ENCODE measurements at regions not wholly inside any gene's neighbourhood (a gene's known extent, or its start where the extent isn't known, plus 50 kb on each side); places are given as distances from the start of the nearest gene placed in this dataset.
A peak's percentile ranks its signal among the peaks of the same experiment; 100 is the strongest.

DNA sequence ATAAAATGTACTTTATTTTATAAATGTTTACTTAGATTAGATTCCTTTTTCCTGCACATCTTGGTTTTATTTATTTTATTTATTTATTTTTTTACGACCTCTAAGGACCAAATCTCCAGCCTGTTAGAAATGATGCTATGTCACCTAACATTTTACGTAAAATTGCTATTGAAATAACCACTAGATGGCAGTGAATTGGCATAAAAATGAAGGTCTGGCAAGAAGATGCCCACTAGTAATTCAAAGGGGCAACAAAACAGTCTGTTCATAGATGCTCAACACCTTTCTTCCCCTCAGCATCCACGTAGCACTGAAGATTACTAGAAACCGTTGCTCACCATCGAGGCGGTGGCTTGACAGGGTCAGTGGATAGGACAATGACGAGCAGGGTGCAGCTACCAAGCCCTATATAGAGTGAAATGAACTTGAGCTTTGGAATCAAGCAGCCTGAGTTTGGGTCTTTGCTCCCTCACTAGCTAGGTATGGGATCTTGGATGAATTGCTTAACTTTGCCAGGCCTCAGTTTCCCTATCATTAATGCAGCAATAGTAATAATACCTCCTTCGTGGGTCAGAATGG, 128.7 kb upstream of the L3MBTL4 start:
- Histone ChIP-seq H3F3A (ENCODE audit: insufficient read depth) (no peaks in the 10 kb centered on the region), H3K4me2 (ENCODE audit: low read depth, low read length, poor library complexity, severe bottlenecking) (no peak overlapping the region), H3K9me3 (ENCODE audit: insufficient read depth, low read length) (no peaks in the 10 kb centered on the region), H3K9ac (ENCODE audit: low read length) (no peak overlapping the region), H4K20me1 (ENCODE audit: low read depth, low read length) (no peaks in the 10 kb centered on the region), H2AFZ (ENCODE audit: low read depth, low read length, severe bottlenecking) (no peak overlapping the region), H3K27me3 (ENCODE audit: low read length) (no peaks in the 10 kb centered on the region), H3K4me3 (ENCODE audit: insufficient read depth, low read length, poor library complexity, severe bottlenecking) (no peak overlapping the region), H3K36me3 (ENCODE audit: low read length) (no peaks in the 10 kb centered on the region), H3K9me2 (replicated peaks; ENCODE audit: insufficient read depth, low read length) (no peaks in the 10 kb centered on the region), H3K79me2 (ENCODE audit: insufficient read depth, low read length) (no peaks in the 10 kb centered on the region), H3K27ac (ENCODE audit: low read depth, low read length) (no peak overlapping the region)
- TF ChIP-seq EZH2phosphoT487 (conservative IDR thresholded peaks at IDR 0.05; ENCODE audit: low read length) (no peak), CTCF (IDR thresholded peaks at IDR 0.05; ENCODE audit: insufficient read depth, low read length, poor library complexity, severe bottlenecking) (peak; percentile 31)

GRCh38 chr18:6546229-6546628, 131.5 kb upstream of the L3MBTL4 start:
- Histone ChIP-seq H3K9me3 (ENCODE audit: insufficient read depth, low read length) (no peaks in the 10 kb centered on the region), H3K36me3 (ENCODE audit: low read length) (no peaks in the 10 kb centered on the region), H3K9ac (ENCODE audit: low read length) (no peak overlapping the region), H4K20me1 (ENCODE audit: low read depth, low read length) (no peaks in the 10 kb centered on the region), H3K4me3 (ENCODE audit: insufficient read depth, low read length, poor library complexity, severe bottlenecking) (no peak overlapping the region), H3K79me2 (ENCODE audit: insufficient read depth, low read length) (no peaks in the 10 kb centered on the region), H3K9me2 (replicated peaks; ENCODE audit: insufficient read depth, low read length) (no peaks in the 10 kb centered on the region), H3K4me2 (ENCODE audit: low read depth, low read length, poor library complexity, severe bottlenecking) (no peak overlapping the region), H2AFZ (ENCODE audit: low read depth, low read length, severe bottlenecking) (no peak overlapping the region), H3K27ac (ENCODE audit: low read depth, low read length) (no peak overlapping the region), H3K27me3 (ENCODE audit: low read length) (no peaks in the 10 kb centered on the region), H3F3A (ENCODE audit: insufficient read depth) (no peaks in the 10 kb centered on the region)
- TF ChIP-seq EZH2phosphoT487 (conservative IDR thresholded peaks at IDR 0.05; ENCODE audit: low read length) (no peak), CTCF (IDR thresholded peaks at IDR 0.05; ENCODE audit: insufficient read depth, low read length, poor library complexity, severe bottlenecking) (no peak)

GRCh38 chr18:6547476-6547875, 132.8 kb upstream of the L3MBTL4 start:
- Histone ChIP-seq H3K27me3 (ENCODE audit: low read length) (no peaks in the 10 kb centered on the region), H3K36me3 (ENCODE audit: low read length) (no peaks in the 10 kb centered on the region), H3K79me2 (ENCODE audit: insufficient read depth, low read length) (no peaks in the 10 kb centered on the region), H3K4me2 (ENCODE audit: low read depth, low read length, poor library complexity, severe bottlenecking) (no peak overlapping the region), H3K27ac (ENCODE audit: low read depth, low read length) (no peak overlapping the region), H2AFZ (ENCODE audit: low read depth, low read length, severe bottlenecking) (no peak overlapping the region), H3F3A (ENCODE audit: insufficient read depth) (no peaks in the 10 kb centered on the region), H3K9me3 (ENCODE audit: insufficient read depth, low read length) (no peaks in the 10 kb centered on the region), H3K4me3 (ENCODE audit: insufficient read depth, low read length, poor library complexity, severe bottlenecking) (no peak overlapping the region), H4K20me1 (ENCODE audit: low read depth, low read length) (no peaks in the 10 kb centered on the region), H3K9me2 (replicated peaks; ENCODE audit: insufficient read depth, low read length) (no peaks in the 10 kb centered on the region), H3K9ac (ENCODE audit: low read length) (no peak overlapping the region)
- no peak for TF ChIP-seq CTCF (IDR thresholded peaks at IDR 0.05; ENCODE audit: insufficient read depth, low read length, poor library complexity, severe bottlenecking)
- TF ChIP-seq EZH2phosphoT487 (conservative IDR thresholded peaks at IDR 0.05; ENCODE audit: low read length), result no peak

Measured in SU-DHL-6 (cell line).